GM18907 (cell line): ENCODE measurements at regions not wholly inside any gene's neighbourhood (a gene's known extent, or its start where the extent isn't known, plus 50 kb on each side); places are given as distances from the start of the nearest gene placed in this dataset.

ENCODE experiments used
- ATAC-seq: cut with Tn5 transposase; IDR thresholded peaks from one replicate; pipeline ENCODE4 v1.9.1; 2021; ENCODE audit warnings: mild to moderate bottlenecking, moderate library complexity; ENCODE audit not compliant: unreplicated experiment

GRCh38 chr9:88784960-88785359 is 206.3 kb upstream of the S1PR3 start:
- ATAC-seq: no peak

GRCh38 chr9:88786291-88787079 is 204.8 kb upstream of the S1PR3 start:
- ATAC-seq: no peak

- no peak for ATAC-seq
These were observed 201.5 kb upstream of the S1PR3 start for GRCh38 chr9:88789785-88790184.

- no peak for ATAC-seq
These were observed 200.0 kb upstream of the S1PR3 start for GRCh38 chr9:88791105-88791805.

- no peak for ATAC-seq
These were observed 198.8 kb upstream of the S1PR3 start for GRCh38 chr9:88792502-88792901.

GRCh38 chr9:88794100-88794499 is 197.2 kb upstream of the S1PR3 start:
- ATAC-seq: no peak

- ATAC-seq: no peak
These were observed 194.3 kb upstream of the S1PR3 start for GRCh38 chr9:88796947-88797346.

- no peak for ATAC-seq
These were observed 192.8 kb upstream of the S1PR3 start for GRCh38 chr9:88798476-88798875.

- no peak for ATAC-seq
These were observed 191.5 kb upstream of the S1PR3 start for GRCh38 chr9:88799541-88800328.

GRCh38 chr9:88800329-88800682 is 191.0 kb upstream of the S1PR3 start:
- ATAC-seq: no peak

- no peak for ATAC-seq
These were observed 190.0 kb upstream of the S1PR3 start for GRCh38 chr9:88801214-88801796.

GRCh38 chr9:88802533-88802932 is 188.7 kb upstream of the S1PR3 start:
- ATAC-seq: no peak

- no peak for ATAC-seq
These were observed 187.6 kb upstream of the S1PR3 start for GRCh38 chr9:88803546-88804253.

- no peak for ATAC-seq
These were observed 187.0 kb upstream of the S1PR3 start for GRCh38 chr9:88804254-88804596.

- ATAC-seq: no peak
These were observed 185.9 kb upstream of the S1PR3 start for GRCh38 chr9:88805217-88805943.

GRCh38 chr9:88807426-88807825 is 183.8 kb upstream of the S1PR3 start:
- ATAC-seq: no peak

- ATAC-seq: no peak
These were observed 183.1 kb upstream of the S1PR3 start for GRCh38 chr9:88808019-88808656.

- ATAC-seq: no peak
These were observed 182.4 kb upstream of the S1PR3 start for GRCh38 chr9:88808761-88809354.
